ENCODE measurements at regions not wholly inside any gene's neighbourhood (a gene's known extent, or its start where the extent isn't known, plus 50 kb on each side); places are given as distances from the start of the nearest gene placed in this dataset.

DNA sequence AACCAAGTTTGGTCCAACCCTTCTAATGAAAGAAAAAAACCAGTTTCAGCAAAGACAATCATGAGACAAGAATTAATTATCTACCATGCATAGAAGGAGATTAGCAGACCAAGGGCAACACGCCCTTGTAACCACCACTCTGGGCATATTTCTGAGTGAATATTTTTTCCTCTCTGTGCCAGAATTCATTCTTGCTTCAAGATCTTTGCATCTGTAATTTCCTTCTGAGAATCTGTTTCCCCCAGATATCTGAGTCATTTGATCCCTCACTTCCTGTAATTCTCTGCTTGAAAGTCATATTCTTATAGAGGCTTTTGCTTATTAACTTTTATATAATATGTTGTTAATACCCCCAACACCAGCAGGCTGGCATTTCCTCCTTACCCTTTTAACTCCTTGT, 243.7 kb downstream of the SLC16A7 start:
- H3K4me1 Mint-ChIP-seq (ENCODE audit: unreplicated experiment), result no peaks in the 10 kb centered on the region
- no peak overlapping the region for H3K27ac Mint-ChIP-seq
- H3K9me3 Mint-ChIP-seq, result no peaks in the 10 kb centered on the region
- TF ChIP-seq, protein P1, sequence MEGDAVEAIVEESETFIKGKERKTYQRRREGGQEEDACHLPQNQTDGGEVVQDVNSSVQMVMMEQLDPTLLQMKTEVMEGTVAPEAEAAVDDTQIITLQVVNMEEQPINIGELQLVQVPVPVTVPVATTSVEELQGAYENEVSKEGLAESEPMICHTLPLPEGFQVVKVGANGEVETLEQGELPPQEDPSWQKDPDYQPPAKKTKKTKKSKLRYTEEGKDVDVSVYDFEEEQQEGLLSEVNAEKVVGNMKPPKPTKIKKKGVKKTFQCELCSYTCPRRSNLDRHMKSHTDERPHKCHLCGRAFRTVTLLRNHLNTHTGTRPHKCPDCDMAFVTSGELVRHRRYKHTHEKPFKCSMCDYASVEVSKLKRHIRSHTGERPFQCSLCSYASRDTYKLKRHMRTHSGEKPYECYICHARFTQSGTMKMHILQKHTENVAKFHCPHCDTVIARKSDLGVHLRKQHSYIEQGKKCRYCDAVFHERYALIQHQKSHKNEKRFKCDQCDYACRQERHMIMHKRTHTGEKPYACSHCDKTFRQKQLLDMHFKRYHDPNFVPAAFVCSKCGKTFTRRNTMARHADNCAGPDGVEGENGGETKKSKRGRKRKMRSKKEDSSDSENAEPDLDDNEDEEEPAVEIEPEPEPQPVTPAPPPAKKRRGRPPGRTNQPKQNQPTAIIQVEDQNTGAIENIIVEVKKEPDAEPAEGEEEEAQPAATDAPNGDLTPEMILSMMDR (conservative IDR thresholded peaks at IDR 0.05), result no peak
- no peaks in the 10 kb centered on the region for H3K27me3 Mint-ChIP-seq
- no peaks in the 10 kb centered on the region for H3K36me3 Mint-ChIP-seq
- no peak overlapping the region for H3K4me3 Mint-ChIP-seq
- no peak for DNase-seq (ENCODE audit: extremely low spot score, unreplicated experiment)

DNA sequence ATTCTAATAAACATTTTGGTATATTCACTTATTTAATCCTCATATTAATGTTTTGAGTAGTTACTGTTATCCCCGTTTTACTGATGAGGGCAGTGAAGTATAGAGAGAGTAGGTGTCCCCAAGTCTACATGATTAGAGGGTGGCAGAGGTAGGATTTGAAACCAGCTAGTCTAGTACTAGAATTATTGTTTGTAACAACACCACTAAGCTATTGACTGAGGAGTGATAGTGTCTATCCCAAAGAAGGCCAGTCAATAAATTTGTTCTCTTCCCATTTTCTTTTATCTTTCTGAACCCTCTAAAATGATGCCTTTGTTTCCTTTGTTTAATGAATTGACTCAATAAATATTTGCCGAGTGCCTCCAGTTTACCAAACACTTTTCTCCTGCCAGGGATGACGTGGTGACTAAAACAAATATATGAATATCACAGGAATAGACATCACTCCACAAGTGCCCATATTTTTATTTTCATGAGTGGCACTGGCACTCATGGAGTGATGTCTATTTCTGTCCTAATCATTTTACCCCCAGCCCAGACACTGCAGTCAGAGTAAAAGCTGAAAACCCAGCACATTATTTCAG, 247.5 kb downstream of the SLC16A7 start:
- no peaks in the 10 kb centered on the region for H3K4me1 Mint-ChIP-seq (ENCODE audit: unreplicated experiment)
- H3K27me3 Mint-ChIP-seq, result no peaks in the 10 kb centered on the region
- no peak overlapping the region for H3K4me3 Mint-ChIP-seq
- H3K36me3 Mint-ChIP-seq, result no peaks in the 10 kb centered on the region
- no peak overlapping the region for H3K27ac Mint-ChIP-seq
- TF ChIP-seq, protein P1 (conservative IDR thresholded peaks at IDR 0.05), result no peak
- no peaks in the 10 kb centered on the region for H3K9me3 Mint-ChIP-seq
- no peak for DNase-seq (ENCODE audit: extremely low spot score, unreplicated experiment)

DNA sequence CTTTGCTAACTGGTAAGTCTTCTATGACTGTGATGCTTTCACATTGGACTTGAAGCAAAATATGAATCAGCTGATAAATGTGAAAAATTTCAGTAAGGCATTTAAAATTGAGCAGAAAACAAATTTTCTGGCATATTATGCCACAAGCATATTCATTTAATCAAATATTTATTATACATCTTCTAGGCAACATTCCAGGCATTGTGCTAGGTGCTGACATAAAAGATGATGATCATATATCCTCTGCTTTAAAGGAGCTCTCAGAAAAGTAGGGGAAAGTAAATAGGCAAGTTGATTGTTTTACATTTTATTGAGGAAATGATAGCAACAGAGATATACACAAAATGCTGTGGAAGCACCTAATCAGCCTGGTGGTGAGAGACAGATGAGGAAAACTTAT, 248.9 kb downstream of the SLC16A7 start:
- no peak overlapping the region for H3K4me3 Mint-ChIP-seq

DNA sequence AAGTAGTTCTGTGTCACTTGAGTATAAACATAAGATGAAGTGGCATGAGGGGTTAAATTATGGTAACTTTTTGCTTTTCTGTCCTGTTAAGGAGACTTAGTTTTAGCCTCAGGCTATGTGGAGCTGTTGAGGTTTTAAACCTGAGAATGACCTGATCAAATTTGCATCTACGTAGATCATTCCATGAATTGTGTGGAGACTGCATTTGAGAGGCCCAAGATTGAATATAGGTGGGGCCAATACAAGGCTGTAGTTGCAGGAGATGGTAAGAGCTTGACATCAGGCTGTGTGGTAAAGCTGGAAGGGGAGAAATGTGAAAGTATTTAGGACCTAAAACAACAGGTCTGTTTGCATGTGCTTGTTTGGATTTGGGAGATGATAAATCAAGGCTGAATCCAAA, 249.5 kb downstream of the SLC16A7 start:
- Mint-ChIP-seq H3K9me3 (peaks cover 9% of the 10 kb centered on the region), H3K27me3 (peaks cover 5% of the 10 kb centered on the region), H3K4me3 (no peak overlapping the region), H3K27ac (no peak overlapping the region), H3K36me3 (no peaks in the 10 kb centered on the region), H3K4me1 (ENCODE audit: unreplicated experiment) (no peaks in the 10 kb centered on the region)
- DNase-seq (ENCODE audit: extremely low spot score, unreplicated experiment), result no peak
- TF ChIP-seq, protein P1 (conservative IDR thresholded peaks at IDR 0.05), result no peak

More for the DNA sequence above, 248.9 kb downstream of the SLC16A7 start:
- Mint-ChIP-seq H3K27me3 (peaks cover 1% of the 10 kb centered on the region), H3K9me3 (peaks cover 5% of the 10 kb centered on the region), H3K4me1 (ENCODE audit: unreplicated experiment) (no peaks in the 10 kb centered on the region), H3K27ac (no peak overlapping the region), H3K36me3 (no peaks in the 10 kb centered on the region)
- no peak for DNase-seq (ENCODE audit: extremely low spot score, unreplicated experiment)
- TF ChIP-seq, protein P1 (conservative IDR thresholded peaks at IDR 0.05), result no peak

DNA sequence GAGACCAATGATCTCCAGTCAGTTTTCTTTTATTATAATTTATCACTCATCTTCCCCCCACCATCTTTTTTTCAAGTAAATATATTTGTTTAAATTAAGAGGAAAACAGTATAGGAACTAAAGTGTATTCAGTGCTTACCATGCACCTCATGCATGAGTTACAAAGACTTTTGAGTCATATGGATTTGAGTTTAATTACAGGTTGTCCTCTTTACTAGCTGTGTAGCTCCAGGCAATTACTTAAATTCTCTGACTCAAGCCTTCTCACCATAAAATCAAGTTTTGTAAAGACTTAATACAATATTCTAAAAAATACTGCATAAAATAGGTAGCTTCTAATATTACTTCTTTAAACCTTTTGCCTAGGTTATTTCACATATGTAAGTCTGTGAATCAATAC, 251.3 kb downstream of the SLC16A7 start:
- Mint-ChIP-seq H3K4me1 (ENCODE audit: unreplicated experiment) (no peaks in the 10 kb centered on the region), H3K9me3 (peaks cover 9% of the 10 kb centered on the region), H3K27me3 (peaks cover 5% of the 10 kb centered on the region), H3K27ac (no peak overlapping the region), H3K4me3 (no peak overlapping the region), H3K36me3 (no peaks in the 10 kb centered on the region)
- TF ChIP-seq, protein P1 (conservative IDR thresholded peaks at IDR 0.05), result no peak
- no peak for DNase-seq (ENCODE audit: extremely low spot score, unreplicated experiment)

DNA sequence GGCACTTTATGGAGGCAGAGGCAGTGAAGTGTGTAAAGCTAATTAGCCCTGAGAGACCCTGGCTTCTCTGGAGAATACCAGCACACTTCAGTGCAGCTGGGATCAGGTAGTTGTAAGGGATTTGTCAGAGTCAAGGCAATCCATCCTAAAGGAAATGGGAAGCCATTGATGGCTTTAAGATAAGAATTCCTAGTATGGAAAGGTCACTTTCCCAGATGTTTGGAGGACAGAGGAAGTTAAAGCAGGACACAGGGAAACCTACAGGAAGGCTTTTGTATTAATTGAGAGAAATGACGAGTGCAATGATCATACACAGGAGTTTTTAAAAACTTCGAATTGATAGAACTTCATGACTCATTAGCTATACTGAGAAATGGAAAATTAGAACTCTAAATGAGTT, 254.4 kb downstream of the SLC16A7 start:
- Mint-ChIP-seq H3K4me1 (ENCODE audit: unreplicated experiment) (no peaks in the 10 kb centered on the region), H3K9me3 (peaks cover 9% of the 10 kb centered on the region), H3K27me3 (peaks cover 5% of the 10 kb centered on the region), H3K4me3 (no peak overlapping the region), H3K36me3 (no peaks in the 10 kb centered on the region), H3K27ac (no peak overlapping the region)
- DNase-seq (ENCODE audit: extremely low spot score, unreplicated experiment), result no peak
- TF ChIP-seq, protein P1 (conservative IDR thresholded peaks at IDR 0.05), result no peak
